HepG2 (cell line): ENCODE measurements at regions not wholly inside any gene's neighbourhood (a gene's known extent, or its start where the extent isn't known, plus 50 kb on each side); places are given as distances from the start of the nearest gene placed in this dataset.
A peak's percentile ranks its signal among the peaks of the same experiment; 100 is the strongest.

Experiments used
- ATAC-seq: fragments of 200-7000 bp; cut with Tn5 transposase; 3 replicates; pipeline ENCODE4 v1.9.1; 2020; ENCODE audit warnings: mild to moderate bottlenecking, moderate library complexity
- BruUV-seq: library from RNA; stranded (reverse); fragments of 400-500 nt; replicated peaks from 2 replicates; lab custom pipeline; 2021; lab: Mats Ljungman, UMichigan
- CTCF ChIA-PET: fragments of 300-600 bp; formaldehyde crosslinking; extraction: SDS; loops from one replicate; lab custom pipeline; 2021; ENCODE audit warnings: low total read pairs, inconsistent platforms, low intra/inter-chr PET ratio; lab: Yijun Ruan, JAX
- POLR2A ChIA-PET: fragments of 350-600 bp; sonication (Branson Sonifier 250); formaldehyde crosslinking; loops from one replicate; lab custom pipeline; 2020; ENCODE audit warnings: antibody characterized with exemption, inconsistent platforms; lab: Yijun Ruan, JAX
- DNase-seq: peaks from one replicate; pipeline ENCODE4 v3.0.0-alpha.2; 2015; ENCODE audit warnings: low spot score
- FAIRE-seq: peaks from 3 replicates; lab custom pipeline; 2011; peaks lifted over from hg19 to GRCh38; lab: Jason Lieb, UNC
- H2AFZ ChIP-seq: one replicate; pipeline ENCODE4 v1.6.1; 2011; ENCODE audit warnings: low read length, inconsistent platforms
- H3K27ac ChIP-seq: fragments of 300-600 bp; 3 replicates; pipeline ENCODE4 v1.8.0; 2011; ENCODE audit warnings: mixed run types, mild to moderate bottlenecking, mixed read lengths, low read length, inconsistent platforms; ENCODE audit not compliant: insufficient read depth; ENCODE audit errors: extremely low read length
- H3K27me3 ChIP-seq, 2 experiments: fragments of 200-600 bp in 1 of 2; 2 replicates in 1 of 2; 3 replicates in 1 of 2; pipeline versions ENCODE4 v1.6.0 to v1.8.0; 2011; ENCODE audit warnings: low read length in 2 of 2, mild to moderate bottlenecking in 2 of 2, moderate library complexity in 2 of 2, inconsistent platforms in 1 of 2; ENCODE audit not compliant: insufficient read depth in 2 of 2, control insufficient read depth in 1 of 2
- H3K36me3 ChIP-seq, 2 experiments: fragments of 200-600 bp in 1 of 2; replicated peaks in 1 of 2; 2 replicates in 1 of 2; 3 replicates in 1 of 2; pipeline versions ENCODE4 v1.5.1 to v1.8.0; 2011; ENCODE audit warnings: low read length in 2 of 2, inconsistent platforms in 1 of 2; ENCODE audit not compliant: insufficient read depth in 2 of 2, control insufficient read depth in 1 of 2
- H3K4me1 ChIP-seq: 2 replicates; pipeline ENCODE4 v1.5.1; 2012; ENCODE audit warnings: low read length, inconsistent platforms; ENCODE audit not compliant: insufficient read depth
- H3K4me2 ChIP-seq: 2 replicates; pipeline ENCODE4 v1.6.0; 2011; ENCODE audit warnings: low read depth, low read length, inconsistent platforms
- H3K4me3 ChIP-seq, 3 experiments: fragments of 200-600 bp in 1 of 3; sonication (generic), shearing (Covaris generic) in 1 of 3; replicated peaks in 1 of 3; 2 replicates each; pipeline ENCODE4 v1.5.1; 2011 to 2016; ENCODE audit warnings: low read length in 3 of 3, inconsistent platforms in 2 of 3, low read depth in 2 of 3, mild to moderate bottlenecking in 2 of 3, control low read depth in 1 of 3, mixed read lengths in 1 of 3; ENCODE audit not compliant: insufficient read depth in 1 of 3
- H3K79me2 ChIP-seq: one replicate; pipeline ENCODE4 v1.6.1; 2011; ENCODE audit warnings: low read length, inconsistent platforms; ENCODE audit not compliant: insufficient read depth
- H3K9ac ChIP-seq: 2 replicates; pipeline ENCODE4 v1.6.0; 2011; ENCODE audit warnings: mild to moderate bottlenecking, low read depth, low read length, inconsistent platforms; ENCODE audit not compliant: insufficient read depth
- H3K9me3 ChIP-seq: 2 replicates; pipeline ENCODE4 v1.5.1; 2012; ENCODE audit warnings: mild to moderate bottlenecking, low read length
- H4K20me1 ChIP-seq: 2 replicates; pipeline ENCODE4 v1.6.0; 2011; ENCODE audit warnings: inconsistent platforms, mild to moderate bottlenecking, low read length, moderate library complexity; ENCODE audit not compliant: insufficient read depth
- DR1 ChIP-seq: sonication (generic); formaldehyde crosslinking; IDR thresholded peaks from 2 replicates; pipeline ENCODE4 v1.8.0; 2021; ENCODE audit warnings: mild to moderate bottlenecking, missing genetic modification reagents, inconsistent platforms
- FOXK1 ChIP-seq: sonication (generic); formaldehyde crosslinking; IDR thresholded peaks from 2 replicates; pipeline ENCODE4 v1.4.0; 2020; ENCODE audit warnings: low read depth, missing genetic modification reagents, borderline replicate concordance
- HOXA7 ChIP-seq: sonication (generic); formaldehyde crosslinking; IDR thresholded peaks from 2 replicates; pipeline ENCODE4 v1.8.1; 2022; ENCODE audit warnings: mild to moderate bottlenecking, missing genetic modification reagents, moderate library complexity
- REL ChIP-seq: sonication (generic); formaldehyde crosslinking; conservative IDR thresholded peaks from 2 replicates; pipeline ENCODE4 v1.8.0; 2022; ENCODE audit warnings: mild to moderate bottlenecking, missing genetic modification reagents, moderate library complexity
- RORA ChIP-seq: sonication (generic); formaldehyde crosslinking; IDR thresholded peaks from 2 replicates; pipeline ENCODE4 v1.5.0; 2020; ENCODE audit warnings: mild to moderate bottlenecking, missing genetic modification reagents, moderate library complexity
- WGBS: methylation state at CpG from one replicate; pipeline ENCODE4 v1.1.6; 2017; ENCODE audit warnings: low lambda C conversion rate; 5-methylcytosine and 5-hydroxymethylcytosine counted together
- in situ Hi-C: cut with HindIII; loops from 2 replicates; pipeline ENCODE4 v1.10.0; 2017; ENCODE audit warnings: low pct_unique_long_range_greater_than_20kb; ENCODE audit not compliant: extremely low pct_ligation_motif_present
- intact Hi-C: fragments of 100-400 bp; cut with micrococcal nuclease; formaldehyde crosslinking; loops from one replicate; pipeline ENCODE4 v1.10.0; 2022; ENCODE audit not compliant: unreplicated experiment
- TF ChIP-seq, protein P1 (sequence below): sonication (generic); formaldehyde crosslinking; IDR thresholded peaks from 2 replicates; pipeline ENCODE4 v1.5.1; 2020; ENCODE audit warnings: missing genetic modification reagents, mild to moderate bottlenecking, borderline replicate concordance
- TF ChIP-seq, protein P2 (sequence below): sonication (generic); formaldehyde crosslinking; IDR thresholded peaks from 2 replicates; pipeline ENCODE4 v1.4.0; 2020; ENCODE audit warnings: missing genetic modification reagents

DNA sequence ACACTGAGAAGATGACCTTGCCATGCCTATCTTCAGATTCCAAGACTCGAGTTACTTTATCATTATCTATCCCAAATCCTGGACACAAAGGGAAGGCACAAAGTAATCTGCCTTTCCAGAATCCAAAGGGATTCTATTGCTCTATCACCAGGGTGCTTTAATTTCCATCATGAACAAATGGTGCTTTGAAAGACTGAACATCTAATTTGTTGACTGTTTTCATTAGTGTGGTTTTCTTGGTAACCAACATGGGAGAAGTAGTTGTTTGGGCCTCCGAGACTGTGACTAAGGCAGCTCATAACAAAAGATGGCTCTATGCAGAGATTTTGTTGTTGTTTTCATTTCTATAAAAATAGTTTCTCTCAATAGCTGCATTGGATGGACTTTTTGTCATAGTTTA is 441.0 kb upstream of the SOX9 start:
- CTCF ChIA-PET = no interaction called here
- Histone ChIP-seq H3K36me3 (no peaks in the 10 kb centered on the region), H3K4me3 (no peak overlapping the region), H3K27ac (no peak overlapping the region), H2AFZ (no peak overlapping the region), H3K9me3 (no peaks in the 10 kb centered on the region)
- in situ Hi-C loops = no loop called here
- POLR2A ChIA-PET = no interaction called here
- no peak for TF ChIP-seq RORA (CRISPR knock-in tag)
- no peak for TF ChIP-seq REL
- no peak for TF ChIP-seq FOXK1 (CRISPR knock-in tag)
- TF ChIP-seq, protein P1, sequence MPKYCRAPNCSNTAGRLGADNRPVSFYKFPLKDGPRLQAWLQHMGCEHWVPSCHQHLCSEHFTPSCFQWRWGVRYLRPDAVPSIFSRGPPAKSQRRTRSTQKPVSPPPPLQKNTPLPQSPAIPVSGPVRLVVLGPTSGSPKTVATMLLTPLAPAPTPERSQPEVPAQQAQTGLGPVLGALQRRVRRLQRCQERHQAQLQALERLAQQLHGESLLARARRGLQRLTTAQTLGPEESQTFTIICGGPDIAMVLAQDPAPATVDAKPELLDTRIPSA = no peak
- no peak for TF ChIP-seq DR1 (CRISPR knock-in tag)
- TF ChIP-seq, protein P2, sequence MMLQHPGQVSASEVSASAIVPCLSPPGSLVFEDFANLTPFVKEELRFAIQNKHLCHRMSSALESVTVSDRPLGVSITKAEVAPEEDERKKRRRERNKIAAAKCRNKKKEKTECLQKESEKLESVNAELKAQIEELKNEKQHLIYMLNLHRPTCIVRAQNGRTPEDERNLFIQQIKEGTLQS (CRISPR knock-in tag) = no peak
- 0 out of 2 replicates have a peak, but pooled peaks have one; percentile 57 for TF ChIP-seq HOXA7
- TF ChIP-seq, all 625 proteins: peak for 1
- no peak overlapping the region for H3K4me2 ChIP-seq
- no peak overlapping the region for H3K9ac ChIP-seq
- DNase-seq = no peak
- intact Hi-C loops = loop anchor here (10.0 kb wide), 2 partner anchors 435 to 865 kb away; no protein-coding TSS in a partner anchor
- no peaks in the 10 kb centered on the region for H3K27me3 ChIP-seq
- 98% methylated on average over 2 of the region's 2 CpGs for WGBS
- FAIRE-seq = no peak
- H3K79me2 ChIP-seq = no peaks in the 10 kb centered on the region
- H4K20me1 ChIP-seq = no peaks in the 10 kb centered on the region
- H3K4me1 ChIP-seq = peaks cover 49% of the 10 kb centered on the region
- BruUV-seq = no TSS peak
- no peak for ATAC-seq
